HL-60 (cell line): ENCODE measurements at regions not wholly inside any gene's neighbourhood (a gene's known extent, or its start where the extent isn't known, plus 50 kb on each side); places are given as distances from the start of the nearest gene placed in this dataset.

Source experiments
- DNase-seq, 2 experiments: peaks; one replicate each; pipeline ENCODE4 v3.0.0-alpha.2; 2010 to 2020; ENCODE audit warnings: low read depth in 1 of 2, low spot score in 1 of 2
- H3K27ac ChIP-seq: fragments of 250-450 bp; sonication (Bioruptor Pico); replicated peaks from 2 replicates; pipeline ENCODE4 v1.5.1; 2020; ENCODE audit warnings: mild to moderate bottlenecking, moderate library complexity
- H3K27me3 ChIP-seq: fragments of 250-450 bp; sonication (Bioruptor Pico); 2 replicates; pipeline ENCODE4 v1.5.1; 2021; ENCODE audit warnings: mild to moderate bottlenecking, moderate library complexity; ENCODE audit not compliant: insufficient read depth, poor library complexity, severe bottlenecking
- H3K4me3 ChIP-seq: replicated peaks from 2 replicates; pipeline ENCODE4 v1.5.1; 2011; ENCODE audit warnings: mild to moderate bottlenecking, control low read depth, low read length; ENCODE audit not compliant: insufficient read depth
- CTCF ChIP-seq: IDR thresholded peaks from one replicate; pipeline ENCODE4 v1.5.1; 2011; ENCODE audit warnings: low read length, control low read depth, inconsistent platforms; ENCODE audit not compliant: insufficient read depth
- GABPA ChIP-seq: IDR thresholded peaks from 2 replicates; pipeline ENCODE4 v1.6.1; 2012; ENCODE audit warnings: low read depth
- POLR2AphosphoS5 ChIP-seq: IDR thresholded peaks from 2 replicates; pipeline ENCODE4 v1.6.1; 2012; ENCODE audit warnings: low read depth
- REST ChIP-seq: IDR thresholded peaks from 2 replicates; pipeline ENCODE4 v1.6.1; 2012; ENCODE audit warnings: low read depth; ENCODE audit not compliant: insufficient replicate concordance
- SPI1 ChIP-seq: IDR thresholded peaks from 2 replicates; pipeline ENCODE4 v1.6.1; 2012; ENCODE audit warnings: low read depth, mild to moderate bottlenecking, borderline replicate concordance

GRCh38 chr10:28903736-28904135 lies 226.4 kb downstream of the BAMBI start:
- no peak for TF ChIP-seq GABPA
- TF ChIP-seq POLR2AphosphoS5, result no peak
- TF ChIP-seq SPI1, result no peak
- no peak for TF ChIP-seq REST
- TF ChIP-seq CTCF, result no peak
- Histone ChIP-seq H3K27ac (no peak overlapping the region), H3K27me3 (no peaks in the 10 kb centered on the region), H3K4me3 (no peak overlapping the region)
- no peak for DNase-seq

- H3K4me3 ChIP-seq, result no peak overlapping the region
- TF ChIP-seq GABPA (no peak), SPI1 (no peak), CTCF (no peak), REST (no peak), POLR2AphosphoS5 (no peak)
- no peak overlapping the region for H3K27ac ChIP-seq
- DNase-seq, result no peak
- H3K27me3 ChIP-seq, result no peaks in the 10 kb centered on the region
Observed at GRCh38 chr10:28905371-28905770, 228.1 kb downstream of the BAMBI start.

- Histone ChIP-seq H3K27ac (no peak overlapping the region), H3K4me3 (no peak overlapping the region), H3K27me3 (no peaks in the 10 kb centered on the region)
- DNase-seq, result no peak
- TF ChIP-seq SPI1 (no peak), CTCF (no peak), GABPA (no peak), REST (no peak), POLR2AphosphoS5 (no peak)
Observed at GRCh38 chr10:28906011-28906411, 228.7 kb downstream of the BAMBI start.
